SK-N-SH treated with all-trans-retinoic acid at 6 μM for 48 hours (cell line): ENCODE measurements at regions not wholly inside any gene's neighbourhood (a gene's known extent, or its start where the extent isn't known, plus 50 kb on each side); places are given as distances from the start of the nearest gene placed in this dataset.

Source experiments
- ATAC-seq: fragments of 200-7000 bp; cut with Tn5 transposase; 3 replicates; pipeline ENCODE4 v1.9.1; 2020; ENCODE audit warnings: mild to moderate bottlenecking, moderate library complexity
- ARNTL ChIP-seq: fragments of 450-650 bp; formaldehyde crosslinking; IDR thresholded peaks from 2 replicates; pipeline ENCODE4 v1.5.0; 2020; ENCODE audit warnings: low read depth, mild to moderate bottlenecking, moderate library complexity, borderline replicate concordance
- BACH2 ChIP-seq: fragments of 250-450 bp; sonication (Bioruptor Pico); IDR thresholded peaks from 2 replicates; pipeline ENCODE4 v1.9.0; 2021; ENCODE audit warnings: mild to moderate bottlenecking, borderline replicate concordance
- CREB5 ChIP-seq: fragments of 250-450 bp; sonication (Bioruptor Pico); IDR thresholded peaks from 2 replicates; pipeline ENCODE4 v1.5.1; 2020; ENCODE audit warnings: low read depth, mild to moderate bottlenecking, moderate library complexity
- CSDC2 ChIP-seq: fragments of 250-450 bp; sonication (Bioruptor Pico); IDR thresholded peaks from 2 replicates; pipeline ENCODE4 v1.5.0; 2020; ENCODE audit warnings: mild to moderate bottlenecking, moderate library complexity
- ESRRG ChIP-seq: fragments of 250-450 bp; sonication (Bioruptor Pico); IDR thresholded peaks from 2 replicates; pipeline ENCODE4 v1.6.1; 2021; ENCODE audit warnings: mild to moderate bottlenecking
- GLIS3 ChIP-seq: fragments of 250-450 bp; sonication (Bioruptor Pico); IDR thresholded peaks from 2 replicates; pipeline ENCODE4 v1.5.0; 2020; ENCODE audit warnings: mild to moderate bottlenecking, moderate library complexity
- ISL1 ChIP-seq: fragments of 250-450 bp; sonication (Bioruptor Pico); IDR thresholded peaks from 2 replicates; pipeline ENCODE4 v2.1.2; 2022; ENCODE audit warnings: mild to moderate bottlenecking, moderate library complexity
- OSR1 ChIP-seq: fragments of 250-450 bp; sonication (Bioruptor Pico); IDR thresholded peaks from 2 replicates; pipeline ENCODE4 v1.8.0; 2022; ENCODE audit warnings: moderate library complexity, mild to moderate bottlenecking, inconsistent platforms
- PPARA ChIP-seq: fragments of 250-450 bp; sonication (Bioruptor Pico); IDR thresholded peaks from 2 replicates; pipeline ENCODE4 v1.5.0; 2020; ENCODE audit warnings: mild to moderate bottlenecking, borderline replicate concordance
- TCF4 ChIP-seq: fragments of 250-450 bp; sonication (Bioruptor Pico); IDR thresholded peaks from 2 replicates; pipeline ENCODE4 v1.8.0; 2021; ENCODE audit warnings: mild to moderate bottlenecking, moderate library complexity, borderline replicate concordance
- TOX ChIP-seq: fragments of 250-450 bp; sonication (Bioruptor Pico); IDR thresholded peaks from 2 replicates; pipeline ENCODE4 v1.8.0; 2021; ENCODE audit warnings: mild to moderate bottlenecking, moderate library complexity, borderline replicate concordance
- TSHZ2 ChIP-seq: fragments of 250-450 bp; sonication (Bioruptor Pico); IDR thresholded peaks from 2 replicates; pipeline ENCODE4 v1.5.0; 2020; ENCODE audit warnings: mild to moderate bottlenecking, moderate library complexity
- ZC3H10 ChIP-seq: fragments of 250-450 bp; sonication (Bioruptor Pico); IDR thresholded peaks from 2 replicates; pipeline ENCODE4 v1.5.1; 2021; ENCODE audit warnings: mild to moderate bottlenecking, moderate library complexity
- ZFP3 ChIP-seq: fragments of 250-450 bp; sonication (Bioruptor Pico); IDR thresholded peaks from 2 replicates; pipeline ENCODE4 v1.5.0; 2020; ENCODE audit warnings: mild to moderate bottlenecking, moderate library complexity
- ZFP30 ChIP-seq: fragments of 450-650 bp; formaldehyde crosslinking; IDR thresholded peaks from 2 replicates; pipeline ENCODE4 v1.5.0; 2022; ENCODE audit warnings: mild to moderate bottlenecking, moderate library complexity
- ZNF565 ChIP-seq: fragments of 450-650 bp; formaldehyde crosslinking; conservative IDR thresholded peaks from 2 replicates; pipeline ENCODE4 v1.5.0; 2020; ENCODE audit warnings: low read depth, mild to moderate bottlenecking, moderate library complexity
- ZNF70 ChIP-seq: fragments of 450-650 bp; formaldehyde crosslinking; IDR thresholded peaks from 2 replicates; pipeline ENCODE4 v1.5.0; 2020; ENCODE audit warnings: mild to moderate bottlenecking, moderate library complexity
- ZNF8 ChIP-seq: fragments of 450-650 bp; formaldehyde crosslinking; IDR thresholded peaks from 2 replicates; pipeline ENCODE4 v1.5.0; 2020; ENCODE audit warnings: mild to moderate bottlenecking, moderate library complexity
- TF ChIP-seq, protein P1 (sequence below): fragments of 250-450 bp; sonication (Bioruptor Pico); IDR thresholded peaks from 2 replicates; pipeline ENCODE4 v1.5.1; 2021; ENCODE audit warnings: mild to moderate bottlenecking, moderate library complexity
- TF ChIP-seq, protein P2 (sequence below): fragments of 250-450 bp; sonication (Bioruptor Pico); IDR thresholded peaks from 2 replicates; pipeline ENCODE4 v1.8.0; 2021; ENCODE audit warnings: low read depth, mild to moderate bottlenecking, moderate library complexity, borderline replicate concordance
- TF ChIP-seq, protein P3 (sequence below): fragments of 250-450 bp; sonication (Bioruptor Pico); IDR thresholded peaks from 2 replicates; pipeline ENCODE4 v1.8.0; 2020; ENCODE audit warnings: mild to moderate bottlenecking, moderate library complexity, borderline replicate concordance

GRCh38 chr20:6178537-6178936 is 55.7 kb upstream of the FERMT1 start:
- no peak for TF ChIP-seq ZFP3
- no peak for TF ChIP-seq PPARA
- TF ChIP-seq ZC3H10 (CRISPR knock-in tag) = no peak
- no peak for TF ChIP-seq TOX (CRISPR knock-in tag)
- TF ChIP-seq OSR1 (CRISPR knock-in tag) = no peak
- TF ChIP-seq ZNF70 (CRISPR knock-in tag) = no peak
- no peak for TF ChIP-seq GLIS3
- TF ChIP-seq, protein P1, sequence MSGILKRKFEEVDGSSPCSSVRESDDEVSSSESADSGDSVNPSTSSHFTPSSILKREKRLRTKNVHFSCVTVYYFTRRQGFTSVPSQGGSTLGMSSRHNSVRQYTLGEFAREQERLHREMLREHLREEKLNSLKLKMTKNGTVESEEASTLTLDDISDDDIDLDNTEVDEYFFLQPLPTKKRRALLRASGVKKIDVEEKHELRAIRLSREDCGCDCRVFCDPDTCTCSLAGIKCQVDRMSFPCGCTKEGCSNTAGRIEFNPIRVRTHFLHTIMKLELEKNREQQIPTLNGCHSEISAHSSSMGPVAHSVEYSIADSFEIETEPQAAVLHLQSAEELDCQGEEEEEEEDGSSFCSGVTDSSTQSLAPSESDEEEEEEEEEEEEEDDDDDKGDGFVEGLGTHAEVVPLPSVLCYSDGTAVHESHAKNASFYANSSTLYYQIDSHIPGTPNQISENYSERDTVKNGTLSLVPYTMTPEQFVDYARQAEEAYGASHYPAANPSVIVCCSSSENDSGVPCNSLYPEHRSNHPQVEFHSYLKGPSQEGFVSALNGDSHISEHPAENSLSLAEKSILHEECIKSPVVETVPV (CRISPR knock-in tag) = no peak
- no peak for TF ChIP-seq ISL1 (CRISPR knock-in tag)
- TF ChIP-seq BACH2 (CRISPR knock-in tag) = no peak
- TF ChIP-seq, protein P2, sequence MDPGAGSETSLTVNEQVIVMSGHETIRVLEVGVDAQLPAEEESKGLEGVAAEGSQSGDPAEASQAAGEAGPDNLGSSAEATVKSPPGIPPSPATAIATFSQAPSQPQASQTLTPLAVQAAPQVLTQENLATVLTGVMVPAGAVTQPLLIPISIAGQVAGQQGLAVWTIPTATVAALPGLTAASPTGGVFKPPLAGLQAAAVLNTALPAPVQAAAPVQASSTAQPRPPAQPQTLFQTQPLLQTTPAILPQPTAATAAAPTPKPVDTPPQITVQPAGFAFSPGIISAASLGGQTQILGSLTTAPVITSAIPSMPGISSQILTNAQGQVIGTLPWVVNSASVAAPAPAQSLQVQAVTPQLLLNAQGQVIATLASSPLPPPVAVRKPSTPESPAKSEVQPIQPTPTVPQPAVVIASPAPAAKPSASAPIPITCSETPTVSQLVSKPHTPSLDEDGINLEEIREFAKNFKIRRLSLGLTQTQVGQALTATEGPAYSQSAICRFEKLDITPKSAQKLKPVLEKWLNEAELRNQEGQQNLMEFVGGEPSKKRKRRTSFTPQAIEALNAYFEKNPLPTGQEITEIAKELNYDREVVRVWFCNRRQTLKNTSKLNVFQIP (CRISPR knock-in tag) = no peak
- TF ChIP-seq ZNF565 = no peak
- no peak for TF ChIP-seq TSHZ2 (CRISPR knock-in tag)
- TF ChIP-seq TCF4 (CRISPR knock-in tag) = no peak
- no peak for TF ChIP-seq ZFP30 (CRISPR knock-in tag)
- no peak for TF ChIP-seq CREB5
- ATAC-seq = no peak

DNA sequence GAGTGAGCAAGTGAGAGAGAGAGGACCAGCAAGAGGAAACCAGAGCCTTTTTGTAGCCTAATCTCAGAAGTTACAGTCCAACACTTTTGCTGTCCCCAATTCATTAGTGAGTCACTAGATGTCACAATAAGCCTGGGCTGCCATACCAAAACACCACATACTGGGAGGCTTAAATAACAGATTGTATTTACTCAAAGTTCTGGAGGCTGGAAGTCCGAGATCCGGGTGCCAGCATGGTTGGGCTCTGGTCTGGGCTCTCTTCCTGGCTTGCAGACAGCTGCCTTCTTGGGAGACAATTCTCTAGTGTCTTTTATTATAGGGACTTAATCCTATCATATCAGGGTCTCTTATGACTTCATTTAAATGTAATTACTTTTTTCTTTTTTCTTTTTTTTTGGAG is 50.7 kb upstream of the FERMT1 start:
- ATAC-seq = no peak
- TF ChIP-seq CSDC2 (CRISPR knock-in tag) = no peak
- no peak for TF ChIP-seq ZNF70 (CRISPR knock-in tag)
- TF ChIP-seq TCF4 (CRISPR knock-in tag) = no peak
- TF ChIP-seq, protein P2 (CRISPR knock-in tag) = no peak
- no peak for TF ChIP-seq ARNTL
- no peak for TF ChIP-seq ZNF565
- no peak for TF ChIP-seq BACH2 (CRISPR knock-in tag)
- TF ChIP-seq, protein P3, sequence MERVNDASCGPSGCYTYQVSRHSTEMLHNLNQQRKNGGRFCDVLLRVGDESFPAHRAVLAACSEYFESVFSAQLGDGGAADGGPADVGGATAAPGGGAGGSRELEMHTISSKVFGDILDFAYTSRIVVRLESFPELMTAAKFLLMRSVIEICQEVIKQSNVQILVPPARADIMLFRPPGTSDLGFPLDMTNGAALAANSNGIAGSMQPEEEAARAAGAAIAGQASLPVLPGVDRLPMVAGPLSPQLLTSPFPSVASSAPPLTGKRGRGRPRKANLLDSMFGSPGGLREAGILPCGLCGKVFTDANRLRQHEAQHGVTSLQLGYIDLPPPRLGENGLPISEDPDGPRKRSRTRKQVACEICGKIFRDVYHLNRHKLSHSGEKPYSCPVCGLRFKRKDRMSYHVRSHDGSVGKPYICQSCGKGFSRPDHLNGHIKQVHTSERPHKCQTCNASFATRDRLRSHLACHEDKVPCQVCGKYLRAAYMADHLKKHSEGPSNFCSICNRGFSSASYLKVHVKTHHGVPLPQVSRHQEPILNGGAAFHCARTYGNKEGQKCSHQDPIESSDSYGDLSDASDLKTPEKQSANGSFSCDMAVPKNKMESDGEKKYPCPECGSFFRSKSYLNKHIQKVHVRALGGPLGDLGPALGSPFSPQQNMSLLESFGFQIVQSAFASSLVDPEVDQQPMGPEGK (CRISPR knock-in tag) = no peak
- TF ChIP-seq ZNF8 (CRISPR knock-in tag) = no peak
- TF ChIP-seq ISL1 (CRISPR knock-in tag) = no peak
- TF ChIP-seq ZFP30 (CRISPR knock-in tag) = no peak
- TF ChIP-seq, protein P1 (CRISPR knock-in tag) = no peak
- no peak for TF ChIP-seq ZC3H10 (CRISPR knock-in tag)
- TF ChIP-seq ZFP3 = no peak
- no peak for TF ChIP-seq PPARA
- TF ChIP-seq CREB5 = no peak
- no peak for TF ChIP-seq ESRRG (CRISPR knock-in tag)
